GM18502 (cell line): ENCODE measurements at regions not wholly inside any gene's neighbourhood (a gene's known extent, or its start where the extent isn't known, plus 50 kb on each side); places are given as distances from the start of the nearest gene placed in this dataset.
"Not testable (repeated sequence)": the region's sequence is repeated elsewhere in the genome, so short reads cannot be mapped to it uniquely, and the experiment has no call there.

Source experiments
- ATAC-seq: cut with Tn5 transposase; IDR thresholded peaks from one replicate; pipeline ENCODE4 v1.9.1; 2021; ENCODE audit warnings: mild to moderate bottlenecking; ENCODE audit not compliant: unreplicated experiment, poor library complexity

GRCh38 chr3:154708554-154708953 is 278.6 kb upstream of the GPR149 start:
- ATAC-seq = no peak

- no peak for ATAC-seq
Observed at GRCh38 chr3:154701055-154701454, 271.1 kb upstream of the GPR149 start.

- peak; percentile 84 for ATAC-seq
Observed at GRCh38 chr3:154690413-154690812, 260.4 kb upstream of the GPR149 start.

GRCh38 chr3:154684440-154684839 is 254.4 kb upstream of the GPR149 start:
- no peak for ATAC-seq

GRCh38 chr3:154684021-154684420 is 254.0 kb upstream of the GPR149 start:
- ATAC-seq = no peak

DNA sequence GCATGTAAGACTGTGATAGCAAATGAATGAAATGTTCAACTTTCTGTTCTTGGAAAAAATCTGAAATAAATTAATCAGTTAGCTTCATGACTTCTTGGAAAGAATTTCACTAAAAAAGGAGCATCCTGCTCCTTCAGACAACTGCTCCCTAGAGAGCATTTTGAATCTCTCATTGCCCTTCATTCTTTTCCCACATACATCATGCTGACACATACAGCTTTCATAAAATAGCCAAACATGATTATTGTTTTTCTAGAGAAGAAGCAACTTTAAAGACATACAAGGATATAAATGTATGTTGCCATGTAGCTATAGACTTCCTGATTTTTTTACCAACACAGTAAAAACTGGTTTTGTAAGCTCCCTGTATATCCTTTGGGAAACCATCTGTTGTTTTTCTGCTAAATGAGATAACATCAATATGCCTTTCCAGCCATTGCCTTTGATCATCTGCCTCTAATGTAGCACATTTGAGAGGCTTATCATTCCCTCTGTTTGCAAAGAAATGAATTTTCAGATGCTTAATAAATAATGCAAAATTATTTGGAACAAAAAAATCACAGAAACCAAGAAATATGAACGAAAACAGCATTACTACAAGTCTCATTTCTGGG is 248.2 kb upstream of the GPR149 start:
- no peak for ATAC-seq

DNA sequence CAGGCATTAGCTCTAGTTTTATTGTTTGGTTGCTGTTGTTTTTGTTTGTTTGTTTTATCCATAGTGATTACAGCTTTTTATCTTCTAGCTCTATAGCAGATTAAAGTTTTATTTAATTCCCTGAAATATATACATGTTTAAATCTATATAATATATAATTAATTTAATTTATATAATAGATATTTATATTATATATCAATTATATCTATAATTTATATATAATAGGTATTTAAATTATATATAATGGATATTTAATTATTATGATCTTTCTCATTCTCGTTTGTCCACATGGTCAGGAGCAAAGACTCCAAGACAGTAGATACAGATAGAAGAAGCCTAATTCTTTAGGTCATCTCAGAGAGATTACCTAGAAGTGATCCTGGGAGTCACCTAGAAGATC is 238.8 kb upstream of the GPR149 start:
- no peak for ATAC-seq

DNA sequence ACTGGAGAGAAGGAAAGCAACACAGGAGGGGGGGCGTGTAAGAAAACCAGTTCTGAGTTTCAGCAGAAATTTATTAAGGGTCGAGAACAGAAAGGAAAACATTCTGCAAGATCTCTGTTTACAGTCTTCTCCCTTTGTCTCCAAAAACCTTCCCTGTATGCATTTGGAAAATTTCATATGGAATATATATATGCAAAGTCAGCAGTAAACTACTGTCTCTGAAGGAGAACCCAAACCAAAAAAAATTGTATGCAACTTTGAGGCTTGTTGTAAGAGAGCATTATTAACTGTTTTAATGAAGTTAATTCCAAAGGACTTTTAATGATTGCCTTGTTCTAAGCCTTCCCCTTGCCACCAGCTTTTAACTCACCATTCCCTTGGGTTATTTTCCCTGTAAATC is 238.2 kb upstream of the GPR149 start:
- ATAC-seq = no peak

GRCh38 chr3:154666542-154666941 is 236.6 kb upstream of the GPR149 start:
- ATAC-seq = no peak

- no peak for ATAC-seq
Observed at GRCh38 chr3:154664714-154665113, 234.7 kb upstream of the GPR149 start.

- ATAC-seq = no peak
Observed at GRCh38 chr3:154662851-154663250, 232.9 kb upstream of the GPR149 start.

GRCh38 chr3:154660811-154661210 is 230.8 kb upstream of the GPR149 start:
- no peak for ATAC-seq

- ATAC-seq = no peak
Observed at GRCh38 chr3:154658000-154658399, 228.0 kb upstream of the GPR149 start.

DNA sequence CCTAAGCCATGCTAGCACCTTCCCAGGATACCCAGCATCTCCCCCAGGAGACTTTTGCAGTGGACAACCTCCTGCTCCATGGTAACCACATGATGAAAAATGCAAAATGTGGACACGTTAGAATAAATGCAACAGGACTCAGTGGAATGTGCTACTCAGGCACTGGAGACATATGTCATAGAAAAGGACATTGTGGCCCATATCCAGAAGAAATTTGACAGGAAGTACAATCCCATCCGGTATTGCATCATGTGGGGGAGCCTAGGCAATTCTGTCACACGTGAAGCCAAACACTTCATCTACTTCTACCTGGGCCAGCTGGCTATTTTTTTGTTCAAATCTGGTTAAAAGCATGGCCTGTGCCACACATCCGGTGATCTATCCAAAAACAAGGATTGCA is 227.2 kb upstream of the GPR149 start:
- ATAC-seq = no peak

DNA sequence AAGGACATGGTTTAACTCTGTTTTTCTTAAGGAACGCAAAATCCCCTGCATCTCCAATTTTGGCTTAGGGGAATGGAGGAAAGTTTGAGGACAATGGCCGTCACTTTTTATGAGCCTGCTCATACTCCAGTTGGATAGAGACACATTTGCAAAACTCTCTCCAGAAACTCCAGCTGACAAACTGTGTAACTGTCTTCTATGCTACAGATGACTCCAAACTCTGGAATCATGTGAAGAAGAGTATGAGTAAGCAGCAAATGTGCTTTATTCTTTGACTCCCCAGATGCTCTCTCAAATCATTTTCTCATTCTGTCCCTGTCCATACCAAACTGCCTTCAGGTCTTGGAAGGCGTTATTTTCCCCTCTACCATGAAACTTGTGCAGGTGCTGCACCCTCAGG is 226.5 kb upstream of the GPR149 start:
- no peak for ATAC-seq

DNA sequence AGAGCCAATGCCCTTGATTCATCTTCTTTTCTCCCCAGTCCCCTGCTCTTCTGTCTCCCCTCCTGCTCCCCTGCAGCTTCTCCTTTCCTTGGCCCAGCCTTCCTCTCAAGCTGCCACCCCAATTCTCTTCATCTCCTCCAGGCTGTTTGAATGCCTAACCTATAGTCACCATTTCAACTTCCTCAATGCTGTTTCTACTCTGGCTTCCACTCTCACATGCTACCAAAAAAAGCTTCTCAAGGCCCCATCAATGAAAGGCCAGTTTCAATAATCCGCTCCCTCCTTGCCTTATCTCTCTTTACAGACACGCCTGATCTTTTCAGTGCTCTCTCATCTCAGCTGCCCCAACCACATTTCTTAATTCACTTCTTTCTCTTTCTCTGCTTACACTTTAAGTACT is 212.2 kb upstream of the GPR149 start:
- no peak for ATAC-seq

DNA sequence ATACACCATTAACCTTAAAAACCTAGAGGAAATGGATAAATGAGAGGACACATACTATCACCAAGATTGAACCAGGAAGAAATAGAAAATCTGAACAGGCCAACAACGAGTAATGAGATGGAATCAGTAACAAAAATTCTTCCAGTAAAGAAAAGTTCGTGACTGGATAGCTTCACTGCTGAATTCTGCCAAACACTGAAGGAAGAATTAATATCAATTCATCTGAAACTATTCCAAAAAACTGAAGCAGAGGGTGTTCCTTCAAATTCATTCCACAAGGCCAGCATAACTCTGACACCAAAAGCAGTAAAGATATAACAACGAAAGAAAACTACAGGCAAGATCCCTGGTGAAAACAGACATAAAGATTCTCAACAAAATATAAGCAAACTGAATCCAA is 195.8 kb upstream of the GPR149 start:
- no peak for ATAC-seq

DNA sequence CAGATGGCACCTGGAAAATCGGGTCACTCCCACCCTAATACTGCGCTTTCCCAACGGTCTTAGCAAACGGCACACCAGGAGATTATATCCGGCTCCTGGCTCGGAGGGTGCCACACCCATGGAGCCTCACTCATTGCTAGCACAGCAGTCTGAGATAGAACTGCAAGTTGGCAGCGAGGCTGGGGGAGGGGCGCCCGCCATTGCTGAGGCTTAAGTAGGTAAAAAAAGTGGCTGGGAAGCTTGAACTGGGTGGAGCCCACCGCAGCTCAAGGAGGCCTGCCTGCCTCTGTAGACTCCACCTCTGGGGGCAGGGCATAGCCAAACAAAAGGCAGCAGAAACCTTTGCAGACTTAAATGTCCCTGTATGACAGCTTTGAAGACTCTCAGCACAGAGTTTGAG is 189.6 kb upstream of the GPR149 start:
- not testable (repeated sequence) for ATAC-seq

DNA sequence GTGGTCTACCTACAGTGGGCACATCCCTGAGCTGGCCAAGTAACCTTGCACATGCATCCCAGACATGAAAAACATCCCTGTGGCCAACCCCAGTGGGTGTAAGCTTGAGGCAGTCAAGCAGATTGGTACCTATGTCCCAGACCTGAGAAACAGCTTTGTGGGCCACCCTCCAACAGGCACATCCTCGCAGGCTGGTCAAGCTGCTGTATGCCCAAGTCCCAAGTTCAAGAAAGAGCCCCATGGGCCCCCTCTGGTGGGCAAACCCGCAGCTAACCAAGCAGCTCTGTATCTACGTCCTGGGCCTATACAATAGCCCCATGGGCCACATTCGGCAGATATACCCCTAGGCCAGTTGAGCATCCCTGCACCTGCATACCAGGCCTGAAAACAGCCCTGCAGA is 186.3 kb upstream of the GPR149 start:
- no peak for ATAC-seq

DNA sequence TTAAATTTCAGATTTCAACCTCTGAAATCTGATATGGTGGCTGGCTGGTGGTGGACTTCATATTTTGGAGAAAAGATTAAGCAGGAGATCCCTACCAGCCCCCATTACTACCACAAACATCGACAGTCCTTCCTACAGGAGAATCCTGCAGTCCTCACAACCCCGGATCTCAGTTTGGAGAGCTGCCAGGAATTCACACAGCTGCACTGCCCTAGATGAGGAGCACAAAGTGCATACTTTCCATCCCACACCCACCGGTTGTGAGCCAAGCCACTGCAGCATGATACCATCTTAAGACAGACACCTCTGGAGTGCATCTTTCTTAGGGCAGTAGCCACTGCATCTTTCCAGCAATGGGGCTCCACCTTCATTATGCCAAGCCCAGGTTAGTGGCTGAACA is 185.5 kb upstream of the GPR149 start:
- ATAC-seq = no peak

DNA sequence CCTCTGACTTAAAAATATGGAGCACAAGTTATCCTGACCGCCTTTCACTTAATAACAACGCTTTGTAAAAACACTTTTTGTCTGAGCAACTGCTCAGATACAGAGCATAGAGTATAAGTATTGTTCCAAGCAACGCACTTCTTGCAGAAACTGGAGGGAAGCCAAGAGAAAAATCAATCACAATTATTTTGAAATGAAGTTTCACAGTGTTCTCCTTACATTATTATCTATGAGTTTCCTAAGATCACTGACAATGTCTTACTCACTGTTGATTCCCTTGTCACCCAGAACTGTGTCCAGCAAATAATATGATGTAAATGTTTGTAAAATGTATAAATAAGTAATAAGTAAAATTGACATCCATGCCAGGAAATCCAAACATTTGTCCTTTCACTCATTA is 184.6 kb upstream of the GPR149 start:
- no peak for ATAC-seq

DNA sequence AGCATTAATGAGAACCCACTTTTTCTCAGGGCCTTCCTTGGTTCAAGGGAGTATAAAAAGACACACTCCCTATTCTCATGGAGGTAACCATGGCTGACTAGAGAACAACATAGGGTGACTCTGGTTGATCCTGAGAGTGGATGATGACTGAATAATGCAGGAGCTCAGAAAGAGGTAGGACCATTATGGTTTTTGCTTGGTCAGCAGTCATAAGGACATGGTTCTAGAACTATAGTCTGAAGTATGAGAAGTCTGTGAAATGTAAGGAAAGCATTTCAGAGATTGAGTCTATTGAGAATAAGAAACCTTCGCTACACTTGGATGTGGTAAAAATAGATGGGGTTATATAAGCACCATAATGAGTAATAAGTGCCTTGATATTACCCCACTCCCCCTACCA is 184.1 kb upstream of the GPR149 start:
- ATAC-seq = no peak

GRCh38 chr3:154602241-154602640 is 172.3 kb upstream of the GPR149 start:
- ATAC-seq = no peak
